ENCODE measurements at regions not wholly inside any gene's neighbourhood (a gene's known extent, or its start where the extent isn't known, plus 50 kb on each side); places are given as distances from the start of the nearest gene placed in this dataset.

- intact Hi-C loops (cut with micrococcal nuclease), result no loop called here
- H4K20me1 ChIP-seq (ENCODE audit: insufficient read depth), result no peaks in the 10 kb centered on the region
- H3K36me3 ChIP-seq (ENCODE audit: control insufficient read depth in 1 of 2, insufficient read depth in 2 of 2, low read length in 2 of 2), result no peaks in the 10 kb centered on the region
- no peaks in the 10 kb centered on the region for H3K9me3 ChIP-seq (ENCODE audit: control insufficient read depth in 1 of 2, insufficient read depth in 1 of 2, low read depth in 1 of 2, low read length in 2 of 2)
- no peak overlapping the region for H3K4me3 ChIP-seq (replicated peaks in 1 of 2; ENCODE audit: low read depth in 1 of 2, low read length in 2 of 2)
- ChIA-PET RAD21 (ENCODE audit: low non-redundant PET in 1 of 2, low total read pairs in 2 of 2, uncharacterized antibody in 2 of 2, unreplicated experiment in 2 of 2) (no interaction called here), POLR2A (no interaction called here), CTCF (no interaction called here)
- H3K9me2 ChIP-seq (ENCODE audit: insufficient read depth), result no peaks in the 10 kb centered on the region
- no peaks in the 10 kb centered on the region for H3K27me3 ChIP-seq (ENCODE audit: insufficient read depth, low read length)
- H3K27ac ChIP-seq (ENCODE audit: low read depth, low read length), result no peak overlapping the region
- no peaks in the 10 kb centered on the region for H3K4me1 ChIP-seq (ENCODE audit: control insufficient read depth in 1 of 2, insufficient read depth in 2 of 2, low read length in 2 of 2)
- H2AFZ ChIP-seq (ENCODE audit: low read depth, low read length, poor library complexity, severe bottlenecking), result no peak overlapping the region
- BruUV-seq (replicated peaks), result no TSS peak
- no peaks in the 10 kb centered on the region for H3K79me2 ChIP-seq (ENCODE audit: insufficient read depth, low read length)
- no peak overlapping the region for H3K9ac ChIP-seq (ENCODE audit: low read length)
- TF ChIP-seq SP1 (IDR thresholded peaks at IDR 0.05; ENCODE audit: low read depth) (no peak), CTCF (IDR thresholded peaks at IDR 0.05 in 2 of 3, conservative IDR thresholded peaks at IDR 0.05 in 1 of 3; ENCODE audit: borderline replicate concordance in 1 of 3, insufficient read depth in 1 of 3, low read depth in 2 of 3, low read length in 2 of 3) (no peak), YY1 (IDR thresholded peaks at IDR 0.05; ENCODE audit: extremely low read depth, insufficient replicate concordance, low read depth, low read length) (no peak), RAD21 (IDR thresholded peaks at IDR 0.05; ENCODE audit: low read depth) (no peak), POLR2AphosphoS5 (IDR thresholded peaks at IDR 0.05; ENCODE audit: low read depth, low read length) (no peak), ZBTB33 (IDR thresholded peaks at IDR 0.05; ENCODE audit: extremely low read depth, insufficient replicate concordance, low read length) (no peak), SIN3A (IDR thresholded peaks at IDR 0.05; ENCODE audit: low read depth) (no peak), POLR2A (IDR thresholded peaks at IDR 0.05; ENCODE audit: borderline replicate concordance, extremely low read depth, insufficient read depth, insufficient read length) (no peak), SRF (IDR thresholded peaks at IDR 0.05; ENCODE audit: low read depth) (no peak), EZH2phosphoT487 (IDR thresholded peaks at IDR 0.05; ENCODE audit: borderline replicate concordance) (no peak), EZH2 (IDR thresholded peaks at IDR 0.05) (no peak)
- DNase-seq (ENCODE audit: low read depth, low spot score) (no peak), ATAC-seq (no peak)
- H3K4me2 ChIP-seq (ENCODE audit: low read length), result no peak overlapping the region
Observed at GRCh38 chr5:84673785-84674184, 289.1 kb upstream of the EDIL3 start.

Measured in HCT116 (cell line).